A673 (cell line): ENCODE measurements at regions not wholly inside any gene's neighbourhood (a gene's known extent, or its start where the extent isn't known, plus 50 kb on each side); places are given as distances from the start of the nearest gene placed in this dataset.

Experiments used
- BruUV-seq: library from RNA; stranded (reverse); fragments of 400-500 nt; replicated peaks from 2 replicates; lab custom pipeline; 2021; lab: Mats Ljungman, UMichigan
- CTCF ChIA-PET: fragments of 300-600 bp; sonication (Branson Sonifier 250); formaldehyde crosslinking; loops from one replicate; lab custom pipeline; 2022; ENCODE audit warnings: antibody characterized with exemption; lab: Charles Lee
- POLR2A ChIA-PET: fragments of 300-600 bp; sonication (Branson Sonifier 250); formaldehyde crosslinking; loops from one replicate; lab custom pipeline; 2022; ENCODE audit warnings: antibody characterized with exemption; ENCODE audit not compliant: low non-redundant PET; lab: Charles Lee
- DNase-seq: peaks from one replicate; pipeline ENCODE4 v3.0.0-alpha.2; 2015; ENCODE audit warnings: low spot score
- H3K27ac ChIP-seq: fragments of 200-600 bp; sonication (generic); 2 replicates; pipeline ENCODE4 v1.5.1; 2016; ENCODE audit warnings: mixed run types, low read depth, mild to moderate bottlenecking, mixed read lengths, antibody characterized with exemption, low read length; ENCODE audit not compliant: poor library complexity, severe bottlenecking
- H3K27me3 ChIP-seq: fragments of 200-600 bp; sonication (generic); replicated peaks from 2 replicates; pipeline ENCODE4 v1.6.1; 2017; ENCODE audit warnings: mixed run types, low read depth, mild to moderate bottlenecking, mixed read lengths, antibody characterized with exemption, low read length; ENCODE audit not compliant: insufficient read depth, poor library complexity
- H3K36me3 ChIP-seq: fragments of 200-600 bp; sonication (generic); 2 replicates; pipeline ENCODE4 v1.6.1; 2016; ENCODE audit warnings: mixed run types, mild to moderate bottlenecking, mixed read lengths, antibody characterized with exemption, low read length; ENCODE audit not compliant: insufficient read depth, poor library complexity, severe bottlenecking
- H3K4me1 ChIP-seq: fragments of 200-600 bp; sonication (generic); 2 replicates; pipeline ENCODE4 v1.6.1; 2017; ENCODE audit warnings: mixed run types, mild to moderate bottlenecking, mixed read lengths, antibody characterized with exemption, low read length; ENCODE audit not compliant: insufficient read depth, poor library complexity, severe bottlenecking
- H3K4me3 ChIP-seq: fragments of 200-600 bp; sonication (generic); 2 replicates; pipeline ENCODE4 v1.5.1; 2016; ENCODE audit warnings: low read depth, mixed run types, mild to moderate bottlenecking, mixed read lengths, low read length; ENCODE audit not compliant: poor library complexity, severe bottlenecking
- H3K9me3 ChIP-seq: fragments of 200-600 bp; sonication (generic); 2 replicates; pipeline ENCODE4 v1.6.1; 2016; ENCODE audit warnings: mixed run types, low read depth, mild to moderate bottlenecking, mixed read lengths, antibody characterized with exemption, low read length; ENCODE audit not compliant: poor library complexity, severe bottlenecking
- EZH2 ChIP-seq: fragments of 200-600 bp; sonication (generic); IDR thresholded peaks from 2 replicates; pipeline ENCODE4 v1.6.1; 2017; ENCODE audit warnings: borderline replicate concordance, low read depth, mild to moderate bottlenecking, mixed read lengths, antibody characterized with exemption, low read length; ENCODE audit not compliant: poor library complexity, severe bottlenecking
- intact Hi-C: fragments of 100-400 bp; cut with micrococcal nuclease; formaldehyde crosslinking; loops from one replicate; pipeline ENCODE4 v1.10.0; 2022; ENCODE audit not compliant: unreplicated experiment
- TF ChIP-seq, protein P1 (sequence below): fragments of 300-800, 200-600 bp; sonication (generic); conservative IDR thresholded peaks from 2 replicates; pipeline ENCODE4 v1.5.1; 2017; ENCODE audit warnings: low read depth, mild to moderate bottlenecking, antibody characterized with exemption, low read length, moderate library complexity, mixed read lengths

DNA sequence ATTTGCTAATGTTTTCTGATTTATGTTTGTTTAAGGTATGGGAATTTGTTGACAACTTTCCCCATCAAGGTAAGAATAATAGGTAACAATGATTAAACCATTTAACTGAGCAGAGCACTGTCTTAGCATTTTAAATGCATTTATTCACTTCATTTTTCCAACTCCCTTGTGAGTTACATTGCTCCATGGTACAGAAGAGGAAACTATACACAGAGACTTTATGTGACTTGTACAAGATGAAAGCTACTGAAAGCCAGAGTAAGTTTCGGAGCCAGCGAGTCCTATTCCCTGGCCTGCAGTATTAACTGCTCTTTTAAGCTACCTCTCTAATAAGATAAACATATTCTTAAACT lies 708.8 kb downstream of the HDGFL1 start:
- Histone ChIP-seq H3K4me3 (no peak overlapping the region), H3K4me1 (peaks cover 11% of the 10 kb centered on the region), H3K36me3 (no peaks in the 10 kb centered on the region), H3K27ac (no peak overlapping the region), H3K27me3 (no peaks in the 10 kb centered on the region), H3K9me3 (no peaks in the 10 kb centered on the region)
- TF ChIP-seq, protein P1, sequence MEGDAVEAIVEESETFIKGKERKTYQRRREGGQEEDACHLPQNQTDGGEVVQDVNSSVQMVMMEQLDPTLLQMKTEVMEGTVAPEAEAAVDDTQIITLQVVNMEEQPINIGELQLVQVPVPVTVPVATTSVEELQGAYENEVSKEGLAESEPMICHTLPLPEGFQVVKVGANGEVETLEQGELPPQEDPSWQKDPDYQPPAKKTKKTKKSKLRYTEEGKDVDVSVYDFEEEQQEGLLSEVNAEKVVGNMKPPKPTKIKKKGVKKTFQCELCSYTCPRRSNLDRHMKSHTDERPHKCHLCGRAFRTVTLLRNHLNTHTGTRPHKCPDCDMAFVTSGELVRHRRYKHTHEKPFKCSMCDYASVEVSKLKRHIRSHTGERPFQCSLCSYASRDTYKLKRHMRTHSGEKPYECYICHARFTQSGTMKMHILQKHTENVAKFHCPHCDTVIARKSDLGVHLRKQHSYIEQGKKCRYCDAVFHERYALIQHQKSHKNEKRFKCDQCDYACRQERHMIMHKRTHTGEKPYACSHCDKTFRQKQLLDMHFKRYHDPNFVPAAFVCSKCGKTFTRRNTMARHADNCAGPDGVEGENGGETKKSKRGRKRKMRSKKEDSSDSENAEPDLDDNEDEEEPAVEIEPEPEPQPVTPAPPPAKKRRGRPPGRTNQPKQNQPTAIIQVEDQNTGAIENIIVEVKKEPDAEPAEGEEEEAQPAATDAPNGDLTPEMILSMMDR, result no peak
- TF ChIP-seq EZH2, result no peak
- ChIA-PET POLR2A (no interaction called here), CTCF (no interaction called here)
- no peak for DNase-seq
- intact Hi-C loops, result no loop called here
- BruUV-seq, result no TSS peak

DNA sequence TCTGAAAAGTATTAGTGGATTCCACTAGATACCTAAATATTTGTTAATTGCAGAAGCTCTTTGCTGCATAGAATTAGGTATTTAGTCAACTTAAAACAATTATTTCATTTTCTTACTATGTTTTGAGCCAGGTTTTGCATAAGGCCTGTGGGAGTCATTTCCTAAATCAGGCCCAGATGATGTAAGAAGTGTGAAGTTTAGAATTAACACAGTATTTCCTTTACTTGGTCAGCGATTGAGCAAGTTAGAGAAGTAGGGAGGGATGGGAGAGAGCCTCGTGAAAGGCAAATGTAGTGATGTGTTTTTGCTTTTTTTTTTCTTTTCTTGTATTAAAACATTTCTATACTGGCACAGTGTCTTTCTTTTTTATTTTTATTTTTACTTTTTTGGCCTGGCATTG lies 711.1 kb downstream of the HDGFL1 start:
- Histone ChIP-seq H3K4me3 (no peak overlapping the region), H3K4me1 (peaks cover 11% of the 10 kb centered on the region), H3K9me3 (no peaks in the 10 kb centered on the region), H3K27me3 (no peaks in the 10 kb centered on the region), H3K36me3 (no peaks in the 10 kb centered on the region), H3K27ac (no peak overlapping the region)
- DNase-seq, result peak; percentile 4
- intact Hi-C loops, result no loop called here
- CTCF ChIA-PET, result no interaction called here
- TF ChIP-seq, protein P1, result no peak
- TF ChIP-seq EZH2, result no peak
- no TSS peak for BruUV-seq
- POLR2A ChIA-PET, result no interaction called here

DNA sequence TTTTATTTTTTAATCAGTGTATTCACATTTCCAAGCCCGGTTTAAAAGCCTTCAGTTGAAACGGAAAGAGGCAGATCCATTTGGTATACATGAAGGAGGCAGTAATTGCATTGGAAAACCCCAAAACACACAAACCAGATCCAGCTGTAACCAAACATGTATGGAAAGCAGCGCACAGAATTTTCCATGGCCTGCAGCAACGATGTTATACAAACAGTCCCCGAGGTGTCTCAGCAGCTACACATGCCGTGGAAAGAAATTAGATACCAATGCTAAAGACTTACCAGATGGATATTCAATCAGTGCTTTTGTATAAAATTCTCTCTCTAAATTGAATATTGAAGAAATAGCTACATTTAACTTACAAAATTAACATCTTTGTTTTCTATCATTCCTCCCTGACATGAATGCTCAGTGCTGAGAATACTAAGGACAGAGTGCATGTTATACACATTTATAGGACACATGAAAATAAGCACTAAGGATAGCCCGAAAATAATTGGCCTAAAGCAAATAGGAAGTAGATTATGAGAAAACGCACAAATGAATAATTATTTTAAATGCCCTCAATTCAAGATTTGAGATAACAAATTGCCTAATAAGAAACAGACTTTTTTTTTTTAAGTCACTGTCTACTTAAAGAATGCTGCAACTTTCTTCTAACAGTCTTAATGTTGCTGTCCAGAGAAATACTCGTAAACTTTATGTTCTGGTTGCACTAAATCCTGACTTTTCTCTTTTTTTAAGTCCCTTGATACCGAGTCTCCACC lies 713.1 kb downstream of the HDGFL1 start:
- CTCF ChIA-PET, result no interaction called here
- H3K27me3 ChIP-seq, result no peaks in the 10 kb centered on the region
- POLR2A ChIA-PET, result interaction anchor here (0.7 kb wide), 1 partner anchor 943 kb away, joined by 4 read pairs; no protein-coding TSS in a partner anchor

More for the DNA sequence above, 713.1 kb downstream of the HDGFL1 start:
- Histone ChIP-seq H3K4me1 (peaks cover 11% of the 10 kb centered on the region), H3K9me3 (no peaks in the 10 kb centered on the region), H3K27ac (no peak overlapping the region), H3K4me3 (no peak overlapping the region), H3K36me3 (no peaks in the 10 kb centered on the region)
- TF ChIP-seq, protein P1, result no peak
- no peak for TF ChIP-seq EZH2
- peak; percentile 9 for DNase-seq
- intact Hi-C loops, result no loop called here
- no TSS peak for BruUV-seq
